GM10266 (cell line): ENCODE measurements at regions not wholly inside any gene's neighbourhood (a gene's known extent, or its start where the extent isn't known, plus 50 kb on each side); places are given as distances from the start of the nearest gene placed in this dataset.

Experiments
- DNase-seq: peaks from one replicate; pipeline ENCODE4 v3.0.0; 2012; ENCODE audit errors: extremely low spot score
- CTCF ChIP-seq: IDR thresholded peaks from 2 replicates; pipeline ENCODE4 v1.5.1; 2012; ENCODE audit warnings: mild to moderate bottlenecking, low read depth; ENCODE audit not compliant: control insufficient read depth, insufficient read depth; ENCODE audit errors: missing control alignments

- no peak for TF ChIP-seq CTCF
- no peak for DNase-seq
These were observed 341.6 kb upstream of the MEIS1 start for GRCh38 chr2:66093371-66093770.

GRCh38 chr2:66084948-66085590 is 349.9 kb upstream of the MEIS1 start:
- no peak for DNase-seq
- TF ChIP-seq CTCF: no peak

GRCh38 chr2:66082581-66082980 is 352.3 kb upstream of the MEIS1 start:
- no peak for DNase-seq
- TF ChIP-seq CTCF: no peak

- no peak for TF ChIP-seq CTCF
- DNase-seq: no peak
These were observed 354.8 kb upstream of the MEIS1 start for GRCh38 chr2:66080127-66080526.

- TF ChIP-seq CTCF: no peak
- DNase-seq: no peak
These were observed 361.8 kb upstream of the MEIS1 start for GRCh38 chr2:66073172-66073571.

GRCh38 chr2:66070721-66071602 is 364.0 kb upstream of the MEIS1 start:
- no peak for DNase-seq
- no peak for TF ChIP-seq CTCF
